GM19238 (cell line): ENCODE measurements at regions not wholly inside any gene's neighbourhood (a gene's known extent, or its start where the extent isn't known, plus 50 kb on each side); places are given as distances from the start of the nearest gene placed in this dataset.
"Not testable (repeated sequence)": the region's sequence is repeated elsewhere in the genome, so short reads cannot be mapped to it uniquely, and the experiment has no call there.

ENCODE experiments used
- DNase-seq: peaks from one replicate; pipeline ENCODE4 v3.0.0; 2011; ENCODE audit warnings: low spot score; ENCODE audit not compliant: insufficient read length

GRCh38 chr5:118208031-118208453 is 780.3 kb downstream of the DTWD2 start:
- no peak for DNase-seq

GRCh38 chr5:118199801-118200200 is 788.5 kb downstream of the DTWD2 start:
- no peak for DNase-seq

GRCh38 chr5:118196229-118196628 is 792.1 kb downstream of the DTWD2 start:
- DNase-seq, result no peak

GRCh38 chr5:118195211-118195610 is 793.1 kb downstream of the DTWD2 start:
- DNase-seq, result no peak

GRCh38 chr5:118193194-118193905 is 795.0 kb downstream of the DTWD2 start:
- no peak for DNase-seq

- DNase-seq, result no peak
Observed at GRCh38 chr5:118185018-118185417, 803.3 kb downstream of the DTWD2 start.

GRCh38 chr5:118176146-118176545 is 812.2 kb downstream of the DTWD2 start:
- no peak for DNase-seq

- no peak for DNase-seq
Observed at GRCh38 chr5:118174671-118175070, 813.7 kb downstream of the DTWD2 start.

GRCh38 chr5:118173340-118173739 is 815.0 kb downstream of the DTWD2 start:
- DNase-seq, result no peak

- DNase-seq, result no peak
Observed at GRCh38 chr5:118165619-118166018, 822.7 kb downstream of the DTWD2 start.

- no peak for DNase-seq
Observed at GRCh38 chr5:118156181-118156580, 832.2 kb downstream of the DTWD2 start.

- DNase-seq, result no peak
Observed at GRCh38 chr5:118146824-118147223, 841.5 kb downstream of the DTWD2 start.

GRCh38 chr5:118144540-118144939 is 843.8 kb downstream of the DTWD2 start:
- DNase-seq, result no peak

- DNase-seq, result no peak
Observed at GRCh38 chr5:118139361-118139760, 849.0 kb downstream of the DTWD2 start.

- no peak for DNase-seq
Observed at GRCh38 chr5:118126159-118126558, 862.2 kb downstream of the DTWD2 start.

- no peak for DNase-seq
Observed at GRCh38 chr5:118125687-118126086, 862.7 kb downstream of the DTWD2 start.

GRCh38 chr5:118121258-118121657 is 867.1 kb downstream of the DTWD2 start:
- DNase-seq, result no peak

- DNase-seq, result no peak
Observed at GRCh38 chr5:118115791-118116190, 872.6 kb downstream of the DTWD2 start.

- DNase-seq, result no peak
Observed at GRCh38 chr5:118111956-118112355, 876.4 kb downstream of the DTWD2 start.

- not testable (repeated sequence) for DNase-seq
Observed at GRCh38 chr5:118107246-118107645, 881.1 kb downstream of the DTWD2 start.

- DNase-seq, result no peak
Observed at GRCh38 chr5:118098716-118099115, 889.6 kb downstream of the DTWD2 start.

- DNase-seq, result no peak
Observed at GRCh38 chr5:118095115-118095514, 893.2 kb downstream of the DTWD2 start.

GRCh38 chr5:118088448-118088847 is 899.9 kb downstream of the DTWD2 start:
- DNase-seq, result no peak

GRCh38 chr5:118076490-118076889 is 911.9 kb downstream of the DTWD2 start:
- DNase-seq, result no peak
